ENCODE measurements at regions not wholly inside any gene's neighbourhood (a gene's known extent, or its start where the extent isn't known, plus 50 kb on each side); places are given as distances from the start of the nearest gene placed in this dataset.

- TF ChIP-seq NRF1 (IDR thresholded peaks at IDR 0.05; ENCODE audit: low read depth, low read length) (no peak), MAX (IDR thresholded peaks at IDR 0.05; ENCODE audit: low read depth) (no peak), GATA2 (CRISPR knock-in tag; IDR thresholded peaks at IDR 0.05) (no peak), PBX3 (IDR thresholded peaks at IDR 0.05) (no peak)
Measured at GRCh38 chr13:76336889-76337844, 549.0 kb downstream of the KCTD12 start (continued).

GRCh38 chr13:76335463-76335862 is 550.7 kb downstream of the KCTD12 start:
- no peak for DNase-seq
- no peaks in the 10 kb centered on the region for H3K9me2 ChIP-seq

More at GRCh38 chr13:76335463-76335862, 550.7 kb downstream of the KCTD12 start:
- Histone ChIP-seq H3K79me2 (ENCODE audit: insufficient read depth) (no peaks in the 10 kb centered on the region), H3K36me3 (replicated peaks in 1 of 2; ENCODE audit: control insufficient read depth in 1 of 2, insufficient read depth in 2 of 2, low read length in 1 of 2) (no peaks in the 10 kb centered on the region), H2AFZ (ENCODE audit: low read depth) (no peak overlapping the region), H3K27ac (ENCODE audit: low read depth in 2 of 2, low read length in 1 of 2) (no peak overlapping the region), H3K9me3 (no peaks in the 10 kb centered on the region), H3K27me3 (ENCODE audit: insufficient read depth) (no peaks in the 10 kb centered on the region), H4K20me1 (ENCODE audit: insufficient read depth) (no peaks in the 10 kb centered on the region), H3F3A (replicated peaks; ENCODE audit: insufficient read depth) (no peaks in the 10 kb centered on the region), H3K4me1 (ENCODE audit: control insufficient read depth in 1 of 2, insufficient read depth in 2 of 2, low read depth in 1 of 2, low read length in 1 of 2) (no peaks in the 10 kb centered on the region), H3K9ac (no peak overlapping the region), H3K4me3 (ENCODE audit: low read depth in 2 of 2, low read length in 1 of 2) (no peak overlapping the region), H3K4me2 (no peak overlapping the region)
- ChIA-PET CTCF (no interaction called here), POLR2A (no interaction called here)
- TF ChIP-seq MXI1 (IDR thresholded peaks at IDR 0.05; ENCODE audit: low read depth, low read length) (no peak), FOSL2 (IDR thresholded peaks at IDR 0.05; ENCODE audit: borderline replicate concordance, low read depth) (no peak), USF2 (IDR thresholded peaks at IDR 0.05; ENCODE audit: borderline replicate concordance, low read depth, low read length) (no peak), GATA2 (CRISPR knock-in tag; IDR thresholded peaks at IDR 0.05) (no peak), POLR2AphosphoS5 (IDR thresholded peaks at IDR 0.05; ENCODE audit: low read depth, low read length) (no peak), RFX5 (IDR thresholded peaks at IDR 0.05; ENCODE audit: low read length) (no peak), ELF1 (IDR thresholded peaks at IDR 0.05) (no peak), PBX3 (IDR thresholded peaks at IDR 0.05) (no peak), MEF2A (IDR thresholded peaks at IDR 0.05; ENCODE audit: borderline replicate concordance, low read depth) (no peak), EZH2phosphoT487 (IDR thresholded peaks at IDR 0.05; ENCODE audit: borderline replicate concordance, low read depth) (no peak), FOXJ3 (CRISPR knock-in tag; IDR thresholded peaks at IDR 0.05) (no peak), TAF1 (IDR thresholded peaks at IDR 0.05; ENCODE audit: borderline replicate concordance, low read depth, low read length) (no peak)
